ENCODE measurements at regions not wholly inside any gene's neighbourhood (a gene's known extent, or its start where the extent isn't known, plus 50 kb on each side); places are given as distances from the start of the nearest gene placed in this dataset.

DNA sequence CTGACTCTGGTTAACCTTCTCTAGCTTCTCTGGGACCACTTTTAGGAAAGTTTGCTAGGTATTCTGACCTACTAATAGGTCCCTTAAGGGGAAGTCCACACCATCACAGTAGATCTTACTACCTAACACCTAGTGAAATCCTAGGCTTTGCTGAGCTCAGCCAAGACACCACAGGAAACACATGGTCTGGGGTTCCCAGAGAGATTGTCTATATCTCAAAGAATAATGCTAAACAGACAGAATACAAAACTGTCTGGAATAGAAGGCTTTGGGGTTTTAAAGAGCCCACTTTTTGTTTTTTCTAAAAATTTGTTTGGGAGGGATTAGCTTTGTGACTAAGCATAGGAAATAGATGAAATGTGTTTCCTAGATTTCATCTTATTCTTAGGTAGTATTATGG lies 395.1 kb downstream of the ARHGEF28 start:
- no peaks in the 10 kb centered on the region; the same call in 2 of the 3 replicates for H3K9me3 Mint-ChIP-seq
- H3K4me1 Mint-ChIP-seq: peaks cover 18% of the 10 kb centered on the region
- Histone ChIP-seq H3K4me3 (no peak overlapping the region), H3F3A (replicated peaks; ENCODE audit: low read depth) (no peaks in the 10 kb centered on the region), H3K79me2 (replicated peaks; ENCODE audit: insufficient read depth) (no peaks in the 10 kb centered on the region), H2AFZ (no peak overlapping the region), H3K4me1 (ENCODE audit: insufficient read depth) (no peaks in the 10 kb centered on the region), H3K36me3 (ENCODE audit: insufficient read depth) (no peaks in the 10 kb centered on the region), H3K27ac (ENCODE audit: low read depth) (no peak overlapping the region), H4K20me1 (replicated peaks; ENCODE audit: insufficient read depth) (no peaks in the 10 kb centered on the region), H3K4me2 (no peak overlapping the region), H3K9me2 (ENCODE audit: insufficient read depth) (peaks cover 6% of the 10 kb centered on the region; the same call in 1 of the 2 replicates), H3K27me3 (ENCODE audit: insufficient read depth) (no peaks in the 10 kb centered on the region)
- H3K27ac Mint-ChIP-seq: no peak overlapping the region
- H3K27me3 Mint-ChIP-seq (ENCODE audit: insufficient read depth, low read depth, poor library complexity): peaks cover 2% of the 10 kb centered on the region
- no peaks in the 10 kb centered on the region for H3K36me3 Mint-ChIP-seq (ENCODE audit: low read depth)
- no peak for ATAC-seq
- TF ChIP-seq EZH2phosphoT487 (IDR thresholded peaks at IDR 0.05; ENCODE audit: unreplicated experiment) (no peak), JUNB (IDR thresholded peaks at IDR 0.05; ENCODE audit: unreplicated experiment) (no peak), ZNF114 (CRISPR knock-in tag; IDR thresholded peaks at IDR 0.05) (no peak), STAT1 (IDR thresholded peaks at IDR 0.05; ENCODE audit: unreplicated experiment) (no peak), EZH2 (IDR thresholded peaks at IDR 0.05; ENCODE audit: low read depth, unreplicated experiment) (no peak), NANOG (IDR thresholded peaks at IDR 0.05; ENCODE audit: borderline replicate concordance) (no peak)
- TF ChIP-seq, protein P1, sequence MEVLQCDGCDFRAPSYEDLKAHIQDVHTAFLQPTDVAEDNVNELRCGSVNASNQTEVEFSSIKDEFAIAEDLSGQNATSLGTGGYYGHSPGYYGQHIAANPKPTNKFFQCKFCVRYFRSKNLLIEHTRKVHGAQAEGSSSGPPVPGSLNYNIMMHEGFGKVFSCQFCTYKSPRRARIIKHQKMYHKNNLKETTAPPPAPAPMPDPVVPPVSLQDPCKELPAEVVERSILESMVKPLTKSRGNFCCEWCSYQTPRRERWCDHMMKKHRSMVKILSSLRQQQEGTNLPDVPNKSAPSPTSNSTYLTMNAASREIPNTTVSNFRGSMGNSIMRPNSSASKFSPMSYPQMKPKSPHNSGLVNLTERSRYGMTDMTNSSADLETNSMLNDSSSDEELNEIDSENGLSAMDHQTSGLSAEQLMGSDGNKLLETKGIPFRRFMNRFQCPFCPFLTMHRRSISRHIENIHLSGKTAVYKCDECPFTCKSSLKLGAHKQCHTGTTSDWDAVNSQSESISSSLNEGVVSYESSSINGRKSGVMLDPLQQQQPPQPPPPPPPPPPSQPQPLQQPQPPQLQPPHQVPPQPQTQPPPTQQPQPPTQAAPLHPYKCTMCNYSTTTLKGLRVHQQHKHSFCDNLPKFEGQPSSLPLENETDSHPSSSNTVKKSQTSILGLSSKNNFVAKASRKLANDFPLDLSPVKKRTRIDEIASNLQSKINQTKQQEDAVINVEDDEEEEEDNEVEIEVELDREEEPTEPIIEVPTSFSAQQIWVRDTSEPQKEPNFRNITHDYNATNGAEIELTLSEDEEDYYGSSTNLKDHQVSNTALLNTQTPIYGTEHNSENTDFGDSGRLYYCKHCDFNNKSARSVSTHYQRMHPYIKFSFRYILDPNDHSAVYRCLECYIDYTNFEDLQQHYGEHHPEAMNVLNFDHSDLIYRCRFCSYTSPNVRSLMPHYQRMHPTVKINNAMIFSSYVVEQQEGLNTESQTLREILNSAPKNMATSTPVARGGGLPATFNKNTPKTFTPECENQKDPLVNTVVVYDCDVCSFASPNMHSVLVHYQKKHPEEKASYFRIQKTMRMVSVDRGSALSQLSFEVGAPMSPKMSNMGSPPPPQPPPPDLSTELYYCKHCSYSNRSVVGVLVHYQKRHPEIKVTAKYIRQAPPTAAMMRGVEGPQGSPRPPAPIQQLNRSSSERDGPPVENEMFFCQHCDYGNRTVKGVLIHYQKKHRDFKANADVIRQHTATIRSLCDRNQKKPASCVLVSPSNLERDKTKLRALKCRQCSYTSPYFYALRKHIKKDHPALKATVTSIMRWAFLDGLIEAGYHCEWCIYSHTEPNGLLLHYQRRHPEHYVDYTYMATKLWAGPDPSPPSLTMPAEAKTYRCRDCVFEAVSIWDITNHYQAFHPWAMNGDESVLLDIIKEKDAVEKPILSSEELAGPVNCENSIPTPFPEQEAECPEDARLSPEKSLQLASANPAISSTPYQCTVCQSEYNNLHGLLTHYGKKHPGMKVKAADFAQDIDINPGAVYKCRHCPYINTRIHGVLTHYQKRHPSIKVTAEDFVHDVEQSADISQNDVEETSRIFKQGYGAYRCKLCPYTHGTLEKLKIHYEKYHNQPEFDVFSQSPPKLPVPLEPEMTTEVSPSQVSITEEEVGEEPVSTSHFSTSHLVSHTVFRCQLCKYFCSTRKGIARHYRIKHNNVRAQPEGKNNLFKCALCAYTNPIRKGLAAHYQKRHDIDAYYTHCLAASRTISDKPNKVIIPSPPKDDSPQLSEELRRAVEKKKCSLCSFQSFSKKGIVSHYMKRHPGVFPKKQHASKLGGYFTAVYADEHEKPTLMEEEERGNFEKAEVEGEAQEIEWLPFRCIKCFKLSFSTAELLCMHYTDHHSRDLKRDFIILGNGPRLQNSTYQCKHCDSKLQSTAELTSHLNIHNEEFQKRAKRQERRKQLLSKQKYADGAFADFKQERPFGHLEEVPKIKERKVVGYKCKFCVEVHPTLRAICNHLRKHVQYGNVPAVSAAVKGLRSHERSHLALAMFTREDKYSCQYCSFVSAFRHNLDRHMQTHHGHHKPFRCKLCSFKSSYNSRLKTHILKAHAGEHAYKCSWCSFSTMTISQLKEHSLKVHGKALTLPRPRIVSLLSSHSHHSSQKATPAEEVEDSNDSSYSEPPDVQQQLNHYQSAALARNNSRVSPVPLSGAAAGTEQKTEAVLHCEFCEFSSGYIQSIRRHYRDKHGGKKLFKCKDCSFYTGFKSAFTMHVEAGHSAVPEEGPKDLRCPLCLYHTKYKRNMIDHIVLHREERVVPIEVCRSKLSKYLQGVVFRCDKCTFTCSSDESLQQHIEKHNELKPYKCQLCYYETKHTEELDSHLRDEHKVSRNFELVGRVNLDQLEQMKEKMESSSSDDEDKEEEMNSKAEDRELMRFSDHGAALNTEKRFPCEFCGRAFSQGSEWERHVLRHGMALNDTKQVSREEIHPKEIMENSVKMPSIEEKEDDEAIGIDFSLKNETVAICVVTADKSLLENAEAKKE (CRISPR knock-in tag; IDR thresholded peaks at IDR 0.05): no peak
- TF ChIP-seq, protein P2, sequence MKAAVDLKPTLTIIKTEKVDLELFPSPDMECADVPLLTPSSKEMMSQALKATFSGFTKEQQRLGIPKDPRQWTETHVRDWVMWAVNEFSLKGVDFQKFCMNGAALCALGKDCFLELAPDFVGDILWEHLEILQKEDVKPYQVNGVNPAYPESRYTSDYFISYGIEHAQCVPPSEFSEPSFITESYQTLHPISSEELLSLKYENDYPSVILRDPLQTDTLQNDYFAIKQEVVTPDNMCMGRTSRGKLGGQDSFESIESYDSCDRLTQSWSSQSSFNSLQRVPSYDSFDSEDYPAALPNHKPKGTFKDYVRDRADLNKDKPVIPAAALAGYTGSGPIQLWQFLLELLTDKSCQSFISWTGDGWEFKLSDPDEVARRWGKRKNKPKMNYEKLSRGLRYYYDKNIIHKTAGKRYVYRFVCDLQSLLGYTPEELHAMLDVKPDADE (IDR thresholded peaks at IDR 0.05): no peak
- no peak overlapping the region for H3K4me3 Mint-ChIP-seq
- no peak for DNase-seq (ENCODE audit: low spot score)

Data from GM23338 (cell line).